GM10266 (cell line): ENCODE measurements at regions not wholly inside any gene's neighbourhood (a gene's known extent, or its start where the extent isn't known, plus 50 kb on each side); places are given as distances from the start of the nearest gene placed in this dataset.

Source experiments
- DNase-seq: peaks from one replicate; pipeline ENCODE4 v3.0.0; 2012; ENCODE audit errors: extremely low spot score
- CTCF ChIP-seq: IDR thresholded peaks from 2 replicates; pipeline ENCODE4 v1.5.1; 2012; ENCODE audit warnings: mild to moderate bottlenecking, low read depth; ENCODE audit not compliant: control insufficient read depth, insufficient read depth; ENCODE audit errors: missing control alignments

GRCh38 chr6:26195376-26195923 is 108.2 kb downstream of the HFE start:
- peak; percentile 65 for DNase-seq
- TF ChIP-seq CTCF: no peak

GRCh38 chr6:26195924-26196845 is 109.0 kb downstream of the HFE start:
- TF ChIP-seq CTCF: no peak
- DNase-seq: no peak

GRCh38 chr6:26196846-26197635 is 109.8 kb downstream of the HFE start:
- peak; percentile 78 for DNase-seq
- no peak for TF ChIP-seq CTCF

GRCh38 chr6:26197636-26197932 is 110.4 kb downstream of the HFE start:
- DNase-seq: no peak
- TF ChIP-seq CTCF: no peak

- peak; percentile 12 for TF ChIP-seq CTCF
- no peak for DNase-seq
Measured at GRCh38 chr6:26197933-26198721, 110.9 kb downstream of the HFE start.

- no peak for TF ChIP-seq CTCF
- DNase-seq: no peak
Measured at GRCh38 chr6:26198722-26199056, 111.5 kb downstream of the HFE start.
